OCI-LY3 (cell line): ENCODE measurements at regions not wholly inside any gene's neighbourhood (a gene's known extent, or its start where the extent isn't known, plus 50 kb on each side); places are given as distances from the start of the nearest gene placed in this dataset.

ENCODE experiments used
- H2AFZ ChIP-seq: fragments of 200-600, 300-600 bp; shearing (Covaris generic); 2 replicates; pipeline ENCODE4 v1.6.0; 2014; ENCODE audit warnings: antibody characterized with exemption, low read depth, low read length
- H3K27ac ChIP-seq: fragments of 200-600, 300-600 bp; sonication (generic); 2 replicates; pipeline ENCODE4 v1.5.1; 2014; ENCODE audit warnings: mild to moderate bottlenecking, low read length, moderate library complexity, mixed read lengths
- H3K27me3 ChIP-seq: fragments of 200-600, 300-600 bp; sonication (generic); 2 replicates; pipeline ENCODE4 v1.6.1; 2014; ENCODE audit warnings: low read depth, low read length, mixed read lengths
- H3K36me3 ChIP-seq: fragments of 200-600, 300-600 bp; sonication (generic); replicated peaks from 2 replicates; pipeline ENCODE3; 2014; ENCODE audit warnings: low read depth, low read length, mixed read lengths
- H3K4me1 ChIP-seq: fragments of 300-600, 200-600 bp; sonication (generic); 2 replicates; pipeline ENCODE4 v1.6.1; 2014; ENCODE audit warnings: low read length, mixed read lengths
- H3K4me2 ChIP-seq: fragments of 200-600, 300-600 bp; sonication (generic); 2 replicates; pipeline ENCODE4 v1.6.1; 2014; ENCODE audit warnings: low read length, mixed read lengths
- H3K4me3 ChIP-seq: fragments of 300-600, 200-600 bp; sonication (generic); 2 replicates; pipeline ENCODE4 v1.5.1; 2014; ENCODE audit warnings: antibody characterized with exemption, mild to moderate bottlenecking, low read length, moderate library complexity
- H3K79me2 ChIP-seq: fragments of 300-600, 200-600 bp; shearing (Covaris generic); 2 replicates; pipeline ENCODE4 v1.6.1; 2014; ENCODE audit warnings: mild to moderate bottlenecking, low read length, mixed read lengths
- H3K9ac ChIP-seq: fragments of 300-600, 200-600 bp; shearing (Covaris generic); 2 replicates; pipeline ENCODE4 v1.6.0; 2014; ENCODE audit warnings: mild to moderate bottlenecking, low read length, moderate library complexity
- H3K9me3 ChIP-seq: fragments of 200-600, 300-600 bp; shearing (Covaris generic); 2 replicates; pipeline ENCODE4 v1.6.1; 2014; ENCODE audit warnings: low read length, mixed read lengths; ENCODE audit not compliant: insufficient read depth
- H4K20me1 ChIP-seq: fragments of 200-600, 300-600 bp; sonication (generic); 2 replicates; pipeline ENCODE4 v1.6.1; 2016; ENCODE audit warnings: low read length, mixed read lengths; ENCODE audit not compliant: insufficient read depth
- EZH2phosphoT487 ChIP-seq: fragments of 200-600 bp; shearing (Covaris generic); IDR thresholded peaks from 2 replicates; pipeline ENCODE4 v1.6.1; 2018; ENCODE audit warnings: antibody characterized with exemption, mixed run types, low read depth
- TF ChIP-seq, protein P1 (sequence below): fragments of 200-600, 300-600 bp; sonication (generic); IDR thresholded peaks from 2 replicates; pipeline ENCODE4 v1.5.1; 2014; ENCODE audit warnings: antibody characterized with exemption, low read length, low read depth

DNA sequence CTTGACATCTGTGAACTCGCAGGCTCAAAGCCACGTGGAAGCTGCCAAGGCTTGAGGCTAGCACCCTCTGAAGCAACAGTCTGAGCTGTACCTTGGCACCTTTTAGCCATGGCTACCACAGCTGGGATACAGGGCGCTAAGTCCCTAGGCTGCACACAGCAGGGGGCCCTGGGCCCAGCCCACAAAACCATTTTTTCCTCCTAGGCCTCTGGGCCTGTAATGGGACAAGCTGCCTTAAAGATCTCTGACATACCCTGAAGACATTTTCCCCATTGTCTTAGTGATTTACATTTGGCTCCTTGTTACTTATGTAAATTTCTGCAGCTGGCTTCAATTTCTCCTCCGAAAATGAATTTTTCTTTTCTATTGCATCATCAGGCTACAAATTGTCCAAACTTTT is 455.9 kb downstream of the TDRD3 start:
- no peaks in the 10 kb centered on the region for H3K79me2 ChIP-seq
- H2AFZ ChIP-seq = no peak overlapping the region
- no peak overlapping the region for H3K4me3 ChIP-seq
- no peak overlapping the region for H3K4me2 ChIP-seq
- no peaks in the 10 kb centered on the region for H3K36me3 ChIP-seq
- H3K27ac ChIP-seq = no peak overlapping the region
- H4K20me1 ChIP-seq = no peaks in the 10 kb centered on the region
- no peaks in the 10 kb centered on the region for H3K4me1 ChIP-seq
- no peak overlapping the region for H3K9ac ChIP-seq
- TF ChIP-seq EZH2phosphoT487 = no peak
- TF ChIP-seq, protein P1, sequence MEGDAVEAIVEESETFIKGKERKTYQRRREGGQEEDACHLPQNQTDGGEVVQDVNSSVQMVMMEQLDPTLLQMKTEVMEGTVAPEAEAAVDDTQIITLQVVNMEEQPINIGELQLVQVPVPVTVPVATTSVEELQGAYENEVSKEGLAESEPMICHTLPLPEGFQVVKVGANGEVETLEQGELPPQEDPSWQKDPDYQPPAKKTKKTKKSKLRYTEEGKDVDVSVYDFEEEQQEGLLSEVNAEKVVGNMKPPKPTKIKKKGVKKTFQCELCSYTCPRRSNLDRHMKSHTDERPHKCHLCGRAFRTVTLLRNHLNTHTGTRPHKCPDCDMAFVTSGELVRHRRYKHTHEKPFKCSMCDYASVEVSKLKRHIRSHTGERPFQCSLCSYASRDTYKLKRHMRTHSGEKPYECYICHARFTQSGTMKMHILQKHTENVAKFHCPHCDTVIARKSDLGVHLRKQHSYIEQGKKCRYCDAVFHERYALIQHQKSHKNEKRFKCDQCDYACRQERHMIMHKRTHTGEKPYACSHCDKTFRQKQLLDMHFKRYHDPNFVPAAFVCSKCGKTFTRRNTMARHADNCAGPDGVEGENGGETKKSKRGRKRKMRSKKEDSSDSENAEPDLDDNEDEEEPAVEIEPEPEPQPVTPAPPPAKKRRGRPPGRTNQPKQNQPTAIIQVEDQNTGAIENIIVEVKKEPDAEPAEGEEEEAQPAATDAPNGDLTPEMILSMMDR = no peak
- no peaks in the 10 kb centered on the region for H3K9me3 ChIP-seq
- no peaks in the 10 kb centered on the region for H3K27me3 ChIP-seq

DNA sequence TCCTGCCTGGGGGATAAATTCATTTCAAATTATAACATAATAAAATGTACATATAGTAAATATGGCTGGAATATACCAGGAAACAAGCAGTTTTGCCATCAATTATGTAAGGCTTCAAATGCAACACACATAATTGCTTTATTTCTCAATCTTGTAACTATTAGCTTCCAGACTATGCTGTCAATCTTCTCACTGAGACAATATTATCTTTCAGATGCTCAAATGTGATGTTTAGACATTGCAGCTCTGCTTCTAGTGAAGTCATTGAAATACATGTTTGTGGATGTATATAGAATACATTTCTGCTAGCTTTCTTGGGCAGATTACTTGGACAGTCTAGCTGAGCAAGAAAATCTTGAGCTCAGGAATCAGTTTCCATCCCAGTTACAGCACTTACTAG is 454.4 kb downstream of the TDRD3 start:
- H3K4me2 ChIP-seq = no peak overlapping the region
- no peaks in the 10 kb centered on the region for H3K9me3 ChIP-seq
- TF ChIP-seq, protein P1 = no peak
- TF ChIP-seq EZH2phosphoT487 = no peak
- H3K4me1 ChIP-seq = no peaks in the 10 kb centered on the region
- no peaks in the 10 kb centered on the region for H3K36me3 ChIP-seq
- H3K27me3 ChIP-seq = no peaks in the 10 kb centered on the region
- H2AFZ ChIP-seq = no peak overlapping the region
- H3K79me2 ChIP-seq = no peaks in the 10 kb centered on the region
- H3K9ac ChIP-seq = no peak overlapping the region
- H3K27ac ChIP-seq = no peak overlapping the region
- H3K4me3 ChIP-seq = no peak overlapping the region
- no peaks in the 10 kb centered on the region for H4K20me1 ChIP-seq

DNA sequence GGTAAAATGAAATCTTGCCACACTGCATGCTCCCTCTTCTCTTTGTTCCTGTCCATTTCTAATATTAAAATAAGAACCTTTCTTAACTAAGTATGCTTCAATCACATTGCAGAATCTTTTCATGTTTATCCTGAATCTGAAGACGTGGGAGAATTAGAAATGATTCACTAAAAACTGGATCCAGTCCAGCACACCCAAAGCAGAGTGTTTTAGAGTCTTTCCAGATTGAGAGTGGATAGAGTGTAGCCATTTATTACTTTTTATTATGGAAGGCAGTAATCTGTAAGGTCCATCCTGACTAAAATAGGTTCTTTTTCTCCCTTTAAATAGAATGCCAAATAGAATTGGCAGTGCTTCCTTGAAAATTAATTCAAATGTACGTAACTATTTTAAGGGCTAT is 453.5 kb downstream of the TDRD3 start:
- Histone ChIP-seq H3K36me3 (no peaks in the 10 kb centered on the region), H3K4me1 (no peaks in the 10 kb centered on the region), H3K79me2 (no peaks in the 10 kb centered on the region), H3K4me3 (no peak overlapping the region), H3K4me2 (no peak overlapping the region), H4K20me1 (no peaks in the 10 kb centered on the region), H3K27ac (no peak overlapping the region), H3K9me3 (peaks cover 3% of the 10 kb centered on the region; the same call in 1 of the 2 replicates), H2AFZ (no peak overlapping the region), H3K9ac (no peak overlapping the region), H3K27me3 (no peaks in the 10 kb centered on the region)
- TF ChIP-seq EZH2phosphoT487 = no peak
- TF ChIP-seq, protein P1 = no peak

DNA sequence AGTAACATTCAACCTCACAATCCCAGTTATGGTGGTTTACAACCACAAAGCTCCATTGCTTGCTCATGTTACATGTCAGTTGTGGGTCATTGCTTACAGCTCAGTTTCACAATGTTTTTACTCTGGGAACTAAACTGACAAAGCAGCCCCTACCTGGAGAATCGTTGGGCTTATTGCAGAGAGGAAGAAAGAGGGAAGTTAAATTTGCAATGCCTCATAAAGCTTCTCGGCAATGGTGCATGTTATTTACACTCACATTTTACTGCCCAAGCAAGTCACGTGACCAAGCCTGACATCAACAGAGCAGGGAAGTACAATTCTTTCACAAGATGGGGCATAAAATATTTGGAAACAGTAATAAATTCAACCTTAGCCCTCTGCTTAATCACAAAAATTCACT is 441.6 kb downstream of the TDRD3 start:
- H3K4me2 ChIP-seq = no peak overlapping the region
- H3K79me2 ChIP-seq = no peaks in the 10 kb centered on the region
- H3K9me3 ChIP-seq = no peaks in the 10 kb centered on the region
- H2AFZ ChIP-seq = no peak overlapping the region
- H3K4me1 ChIP-seq = peaks cover 8% of the 10 kb centered on the region
- TF ChIP-seq, protein P1 = no peak
- TF ChIP-seq EZH2phosphoT487 = no peak
- no peaks in the 10 kb centered on the region for H4K20me1 ChIP-seq
- no peak overlapping the region for H3K4me3 ChIP-seq
- H3K36me3 ChIP-seq = no peaks in the 10 kb centered on the region
- H3K9ac ChIP-seq = no peak overlapping the region
- H3K27ac ChIP-seq = no peak overlapping the region
- H3K27me3 ChIP-seq = no peaks in the 10 kb centered on the region
